HG03045 (cell line): ENCODE measurements at regions not wholly inside any gene's neighbourhood (a gene's known extent, or its start where the extent isn't known, plus 50 kb on each side); places are given as distances from the start of the nearest gene placed in this dataset.
"Not testable (repeated sequence)": the region's sequence is repeated elsewhere in the genome, so short reads cannot be mapped to it uniquely, and the experiment has no call there.

ENCODE experiments used
- ATAC-seq: cut with Tn5 transposase; IDR thresholded peaks from one replicate; pipeline ENCODE4 v1.9.1; 2021; ENCODE audit warnings: mild to moderate bottlenecking, moderate library complexity; ENCODE audit not compliant: unreplicated experiment

DNA sequence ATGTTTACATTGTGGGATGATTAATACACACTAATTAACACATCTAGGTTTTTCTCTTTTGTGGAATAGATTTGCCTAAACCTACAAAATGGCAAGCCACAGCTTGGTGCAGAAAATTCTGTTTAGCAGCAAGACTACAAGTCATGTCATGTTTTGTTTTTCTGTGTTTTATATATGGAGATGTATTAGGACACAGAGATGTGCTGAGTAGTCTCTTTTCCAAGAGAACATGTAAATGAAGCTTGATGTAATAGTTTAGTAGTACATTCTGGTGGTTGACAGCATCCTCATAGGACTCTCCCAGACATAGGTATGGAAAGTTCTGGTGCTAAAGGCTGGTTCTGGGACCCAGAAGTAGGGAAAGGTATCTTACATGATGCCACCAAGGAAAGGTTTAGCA lies 1345.4 kb downstream of the CDH11 start:
- no peak for ATAC-seq

DNA sequence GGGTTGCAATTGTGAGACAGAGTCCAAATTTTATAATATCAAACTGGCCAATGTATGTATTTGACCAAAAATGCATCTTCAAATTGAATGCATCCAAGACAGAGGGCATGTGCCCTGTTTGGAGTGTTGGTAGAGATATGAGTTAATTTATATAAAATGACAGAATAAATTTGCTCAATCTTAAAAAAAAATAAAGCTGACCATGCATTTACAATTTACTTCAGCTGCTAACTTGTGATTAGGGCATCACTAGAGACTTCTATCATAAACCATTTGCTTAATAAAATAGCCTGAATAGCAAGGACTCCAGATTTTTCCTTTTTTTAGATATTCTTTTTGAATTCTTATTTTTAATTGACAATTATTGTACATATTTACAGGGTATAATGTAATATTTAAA lies 1345.8 kb downstream of the CDH11 start:
- ATAC-seq = no peak

DNA sequence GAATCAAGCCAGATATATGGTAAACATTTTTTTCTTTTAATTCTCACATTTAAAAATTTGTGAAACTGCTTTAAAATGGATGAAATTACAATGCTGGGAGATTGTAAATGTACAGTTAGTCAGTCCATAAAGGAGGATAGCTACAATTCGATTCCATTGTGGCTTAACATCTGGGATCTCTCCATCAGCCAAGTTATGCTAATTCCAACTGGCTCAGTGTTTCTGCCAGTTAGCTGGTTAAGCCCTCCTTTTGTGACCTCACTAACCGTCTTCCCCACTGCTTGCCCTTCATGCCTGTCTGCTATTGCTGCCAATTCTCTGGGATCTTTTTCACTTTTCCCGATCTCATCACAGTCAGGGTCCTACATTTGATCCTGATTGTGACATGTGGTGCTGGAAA lies 1347.6 kb downstream of the CDH11 start:
- ATAC-seq = no peak

DNA sequence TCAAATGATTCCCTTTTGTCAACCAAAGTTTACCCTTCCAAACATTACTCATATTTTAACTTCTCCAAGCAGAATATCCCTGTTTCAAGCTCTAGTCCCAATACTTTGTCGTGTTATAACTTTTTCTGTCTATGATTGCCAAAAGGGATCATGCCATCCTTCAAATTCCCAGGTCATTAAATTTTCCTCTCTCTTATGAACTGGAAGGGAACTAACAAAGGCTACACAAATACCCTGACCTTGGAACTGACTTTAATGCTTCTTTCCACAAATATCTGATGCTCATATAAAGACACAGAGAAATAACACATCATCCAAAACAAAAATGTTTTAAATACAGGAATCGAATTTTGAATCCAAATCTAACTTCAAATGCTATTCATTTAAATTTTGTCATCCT lies 1352.7 kb downstream of the CDH11 start:
- no peak for ATAC-seq

DNA sequence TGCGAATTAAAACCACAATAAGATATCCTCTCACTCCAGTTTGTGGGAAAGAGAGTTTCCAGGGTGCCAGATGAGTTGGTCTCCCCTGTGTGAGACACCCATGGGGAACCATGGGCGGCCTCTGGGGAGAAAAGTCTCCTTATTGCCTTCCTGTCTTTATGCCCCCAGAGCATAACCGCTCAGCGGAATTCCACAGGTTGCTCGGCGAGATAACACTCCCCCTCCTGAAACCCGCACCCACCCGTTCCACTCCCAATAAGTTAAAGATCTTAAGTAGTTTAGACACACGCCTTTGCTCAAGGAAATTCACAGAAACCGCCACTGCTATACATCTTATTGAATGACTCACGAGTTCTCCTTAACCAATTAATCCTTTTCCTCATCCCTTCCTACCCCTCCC lies 1361.6 kb downstream of the CDH11 start:
- ATAC-seq = not testable (repeated sequence)

DNA sequence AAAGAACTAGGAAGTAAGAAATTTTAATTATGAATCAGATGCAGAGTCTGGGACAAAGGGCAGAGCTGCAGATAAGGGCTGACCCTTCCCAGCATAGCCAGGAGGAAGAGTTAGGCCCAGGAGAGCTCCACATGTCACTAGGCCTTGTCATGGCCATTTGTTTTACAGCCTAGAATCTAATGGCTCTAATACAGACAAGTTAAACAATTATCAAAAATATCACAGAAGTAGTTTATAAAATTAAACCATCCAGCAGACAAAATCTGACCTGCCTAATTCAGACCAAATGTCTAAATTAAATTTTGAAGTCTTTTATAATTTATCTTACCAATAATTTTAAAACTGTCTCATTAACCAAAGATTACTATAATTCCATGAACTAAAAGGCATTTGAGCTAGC lies 1369.5 kb downstream of the CDH11 start:
- no peak for ATAC-seq

DNA sequence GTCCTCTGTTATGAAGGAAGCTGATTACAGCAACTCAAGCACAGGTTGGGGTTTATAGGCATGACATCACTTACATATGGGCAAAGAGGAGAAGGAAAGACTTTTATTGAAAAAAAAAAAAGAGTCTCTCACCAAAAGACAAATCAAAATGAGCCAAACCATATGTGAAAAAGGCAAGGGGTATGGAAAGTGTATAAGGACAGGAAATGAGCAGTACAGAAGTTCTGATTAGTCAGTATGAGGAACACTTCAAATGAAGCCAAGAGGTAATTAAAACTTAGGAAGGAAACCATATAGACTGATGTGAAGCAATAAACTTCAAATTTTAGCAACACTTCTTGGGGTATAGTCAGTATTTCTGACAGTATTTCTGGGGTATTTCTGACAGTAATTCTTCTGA lies 1372.6 kb downstream of the CDH11 start:
- ATAC-seq = no peak

DNA sequence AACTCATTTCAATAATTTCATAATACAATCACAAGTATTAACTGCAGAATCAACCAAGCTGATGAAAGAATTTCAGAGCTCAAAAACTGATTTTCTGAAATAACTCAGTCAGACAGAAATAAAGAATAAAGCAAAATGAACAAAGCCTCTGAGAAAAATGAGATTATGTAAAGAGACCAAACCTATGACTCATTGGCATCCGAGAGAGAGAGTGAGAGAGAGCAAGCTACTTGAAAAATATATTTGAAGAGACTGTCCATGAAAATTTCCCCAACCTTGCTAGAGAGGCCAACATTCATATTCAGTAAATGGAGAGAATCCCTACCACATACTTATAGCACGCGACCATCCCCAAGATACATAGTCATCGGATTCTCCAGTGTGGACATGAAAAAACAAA lies 1376.4 kb downstream of the CDH11 start:
- no peak for ATAC-seq

DNA sequence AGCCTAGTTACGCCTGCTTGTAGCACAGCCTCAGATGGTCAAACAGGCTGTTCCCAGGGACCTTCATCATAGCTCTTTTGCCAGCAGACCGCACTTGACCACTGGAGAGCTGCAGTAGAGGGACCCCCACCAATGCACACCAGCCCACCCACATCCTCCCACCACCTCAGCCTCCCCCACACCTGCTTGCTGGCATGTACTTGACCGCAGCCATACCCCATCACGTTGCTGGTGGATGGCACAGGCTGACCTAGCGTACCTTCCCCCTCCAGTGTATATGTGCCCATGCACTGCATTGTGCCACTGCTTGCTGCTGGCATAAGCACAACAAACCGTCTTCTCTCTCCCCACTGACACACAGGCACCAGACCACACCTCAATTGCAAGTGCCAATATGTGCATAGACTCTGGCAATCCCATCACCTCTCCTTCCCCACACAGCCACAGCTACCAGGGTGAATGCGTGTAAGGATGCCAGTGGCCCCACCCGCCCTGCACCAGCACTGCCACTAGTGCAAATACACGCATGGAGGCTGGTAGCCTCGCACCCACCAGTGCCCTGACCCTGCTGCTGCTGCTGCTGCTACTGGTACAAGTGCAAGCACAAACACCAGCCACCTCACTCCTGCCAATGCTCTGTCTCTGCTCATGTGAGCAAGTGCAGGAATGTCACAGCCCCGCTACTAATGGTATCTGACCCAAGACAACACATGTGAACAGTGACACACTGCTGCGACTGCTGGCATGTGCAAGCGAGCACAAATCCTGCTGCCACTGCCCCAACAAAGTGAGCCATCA lies 1377.6 kb downstream of the CDH11 start:
- ATAC-seq = no peak

DNA sequence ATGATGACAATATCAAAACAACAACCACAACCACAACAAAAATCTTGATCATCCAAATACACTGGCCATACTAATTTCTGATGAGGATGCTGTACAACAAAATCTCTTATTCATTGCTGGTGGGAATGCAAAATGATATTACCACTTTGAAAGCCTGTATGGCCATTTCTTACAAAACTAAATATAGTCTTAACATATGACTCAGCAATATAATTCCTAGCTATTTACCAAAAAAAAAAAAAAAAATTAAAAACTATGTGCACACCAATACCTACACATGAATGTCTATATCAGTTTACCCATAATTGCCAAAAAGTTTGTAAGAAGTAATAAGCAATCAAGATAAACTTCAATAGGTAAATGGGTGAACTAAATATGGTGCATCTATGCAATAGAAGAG lies 1379.7 kb downstream of the CDH11 start:
- no peak for ATAC-seq

DNA sequence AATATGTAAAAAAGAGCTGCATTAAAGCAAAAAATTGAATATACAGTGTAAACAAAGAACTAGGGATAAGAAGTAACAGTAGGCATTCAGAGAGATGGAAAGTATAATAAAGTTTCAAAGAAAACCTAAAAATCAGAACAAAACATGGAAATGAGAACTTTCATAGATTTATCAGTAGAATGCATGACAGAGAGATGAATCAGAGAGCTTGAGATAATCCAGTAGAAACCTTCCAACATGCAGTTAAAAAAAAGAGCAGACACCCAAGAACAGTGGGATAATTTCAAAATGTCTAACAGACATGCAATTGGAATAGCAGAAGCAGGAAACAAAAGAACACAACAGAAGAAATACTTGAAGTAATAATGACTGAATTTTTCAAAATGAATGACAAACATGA lies 1384.2 kb downstream of the CDH11 start:
- no peak for ATAC-seq

DNA sequence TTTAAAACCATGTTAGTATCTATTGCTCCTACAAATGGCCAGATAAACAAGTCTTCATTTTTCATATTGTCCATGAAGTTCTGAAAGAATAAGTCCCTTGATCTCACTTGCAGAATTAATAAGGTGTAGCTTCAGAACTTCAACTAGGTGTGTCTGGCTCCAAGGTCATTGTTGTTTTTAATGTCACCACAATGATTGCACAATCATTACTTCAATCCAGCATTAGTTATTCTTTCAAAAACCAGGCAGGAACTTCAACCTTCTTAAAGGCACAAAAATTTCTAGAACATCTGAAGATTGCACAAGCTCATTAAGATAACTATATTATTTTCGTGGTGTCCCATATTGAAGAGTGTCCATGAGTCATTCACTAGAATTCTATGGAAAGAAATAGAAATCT lies 1386.4 kb downstream of the CDH11 start:
- no peak for ATAC-seq

DNA sequence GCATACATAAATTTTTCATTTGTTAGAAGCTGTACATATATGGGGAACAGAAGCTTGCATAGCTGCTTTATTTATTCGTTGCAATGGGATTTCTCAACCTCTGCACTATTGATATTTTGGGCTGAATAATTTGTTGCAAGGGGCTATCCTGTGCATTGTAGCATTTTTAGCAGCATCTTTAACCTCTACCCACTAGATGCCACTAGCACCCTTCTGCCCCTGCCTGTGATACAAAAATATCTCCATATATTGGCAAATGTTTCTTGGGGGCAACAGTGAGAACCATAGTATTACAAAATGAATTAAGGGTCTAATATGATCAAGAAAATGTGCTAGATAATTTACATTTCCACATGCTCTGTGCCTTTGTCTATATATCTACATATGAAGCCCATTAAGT lies 1401.0 kb downstream of the CDH11 start:
- ATAC-seq = no peak

DNA sequence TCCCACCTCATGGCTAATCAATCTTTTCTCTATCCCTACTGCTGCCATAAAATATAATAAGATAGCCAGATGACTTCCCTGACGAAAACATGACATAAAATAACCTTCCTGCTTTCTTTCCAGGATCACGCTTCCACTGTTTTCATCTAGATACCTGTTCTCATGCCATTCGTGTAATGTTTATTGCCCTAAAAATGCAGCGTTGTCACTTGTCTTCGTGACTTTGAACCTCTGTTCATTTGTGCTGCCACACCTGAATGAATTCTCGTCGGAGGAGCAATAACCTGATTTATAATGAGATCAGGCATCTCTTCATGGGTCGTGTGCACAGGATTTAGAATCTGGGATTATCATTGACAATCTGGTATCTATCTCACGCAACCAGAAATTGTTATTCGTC lies 1401.9 kb downstream of the CDH11 start:
- ATAC-seq = no peak

DNA sequence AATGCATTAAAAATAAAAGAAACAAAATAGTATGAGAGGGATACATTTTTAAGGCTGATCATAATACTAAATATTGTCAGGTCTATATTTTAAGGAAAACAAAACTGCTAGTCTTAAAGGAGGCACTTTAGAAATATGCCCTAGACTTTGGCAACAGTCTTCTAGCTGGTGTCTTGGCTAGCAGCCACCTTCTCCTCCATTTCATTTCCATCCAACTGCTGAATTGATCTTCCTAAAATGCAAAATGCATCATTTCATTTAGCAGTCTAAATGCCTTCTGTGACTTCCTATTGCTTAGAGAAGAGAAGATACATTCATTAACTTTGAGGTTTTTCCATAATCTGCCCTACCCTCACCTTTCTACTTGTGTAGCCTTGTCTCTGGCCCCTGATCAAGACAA lies 1404.1 kb downstream of the CDH11 start:
- ATAC-seq = no peak

DNA sequence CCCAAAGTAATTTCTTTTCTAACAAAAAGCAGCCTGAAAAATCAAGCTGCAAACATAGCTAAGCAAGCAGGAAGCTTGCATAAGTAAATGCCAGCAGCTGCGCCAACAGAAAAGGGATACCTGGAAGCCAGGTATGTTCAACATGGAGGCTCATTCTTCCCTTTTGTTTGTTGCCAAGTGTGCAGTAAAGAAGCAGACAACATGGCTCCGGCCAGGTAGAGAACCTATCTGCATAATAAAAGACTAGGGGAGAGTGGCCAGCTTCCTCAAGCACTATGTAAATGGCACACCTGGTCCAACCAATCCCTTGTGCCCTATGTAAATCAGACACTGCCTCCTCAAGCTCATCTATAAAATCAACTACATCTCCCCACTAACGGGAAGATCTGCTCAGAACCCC lies 1407.0 kb downstream of the CDH11 start:
- ATAC-seq = no peak

DNA sequence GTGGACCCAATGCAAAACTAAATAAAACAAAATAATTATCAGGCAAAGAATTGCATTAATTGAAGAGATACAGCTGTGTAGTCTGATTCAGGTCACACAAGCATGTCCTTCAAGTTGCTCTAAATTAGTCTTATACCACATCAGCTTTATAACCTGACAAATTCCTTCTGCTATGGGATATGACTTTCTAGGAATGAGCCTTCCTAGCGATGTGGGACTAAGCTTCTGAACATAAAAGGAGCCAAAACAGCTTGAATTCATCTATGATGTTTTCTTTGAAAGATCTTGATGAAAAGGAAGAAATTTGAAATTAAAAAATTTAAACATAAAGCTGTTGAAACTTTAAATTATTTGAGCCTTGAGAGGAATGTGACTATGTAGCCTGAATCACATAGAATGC lies 1409.1 kb downstream of the CDH11 start:
- no peak for ATAC-seq

DNA sequence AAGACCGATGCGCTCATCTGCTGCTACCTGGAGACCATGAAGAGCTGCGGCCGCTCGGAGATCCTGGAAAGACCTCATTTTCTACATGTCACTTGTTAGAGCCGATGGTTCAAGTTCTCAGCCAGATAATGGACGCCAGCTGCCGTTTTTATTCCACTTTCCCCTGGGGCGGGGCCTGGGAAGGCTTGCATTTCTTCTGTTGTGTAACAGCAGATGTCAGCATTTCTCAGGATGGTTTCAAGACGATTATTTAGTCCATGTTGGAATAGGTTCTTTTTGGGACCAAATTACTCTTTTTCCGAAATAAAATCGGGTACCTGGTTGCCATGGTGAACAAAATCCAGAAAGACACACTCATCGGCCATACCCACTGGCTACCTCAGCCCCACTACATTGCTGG lies 1418.3 kb downstream of the CDH11 start:
- no peak for ATAC-seq

DNA sequence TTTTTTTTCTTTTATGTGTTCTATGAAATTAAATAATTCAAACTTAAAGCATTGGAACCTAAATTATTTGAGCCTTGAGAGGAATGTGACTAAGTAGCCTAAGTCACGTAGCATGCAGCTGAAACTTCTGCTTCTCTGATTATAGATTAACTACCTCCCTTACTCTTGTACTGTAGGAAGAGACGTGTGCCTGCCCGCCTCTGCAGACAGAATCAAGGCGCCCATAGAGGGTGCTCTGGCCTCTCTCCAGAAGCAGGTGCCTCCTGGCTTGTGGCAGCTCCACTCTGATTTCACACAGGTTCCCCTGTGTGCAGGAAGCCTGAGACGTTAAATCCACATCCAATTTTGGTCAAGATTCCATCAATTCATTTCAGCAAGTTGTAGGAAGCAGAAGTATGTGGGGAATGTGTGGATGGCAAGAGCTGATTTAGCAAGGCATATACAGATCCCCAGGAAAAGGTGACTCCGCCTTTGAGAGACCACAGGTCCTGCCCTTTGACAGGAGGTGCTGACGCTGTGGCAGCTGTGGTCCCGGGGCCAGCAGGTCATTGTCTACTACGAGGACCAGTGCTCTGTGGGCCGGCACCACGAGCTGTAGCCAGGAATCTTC lies 1418.8 kb downstream of the CDH11 start:
- no peak for ATAC-seq

DNA sequence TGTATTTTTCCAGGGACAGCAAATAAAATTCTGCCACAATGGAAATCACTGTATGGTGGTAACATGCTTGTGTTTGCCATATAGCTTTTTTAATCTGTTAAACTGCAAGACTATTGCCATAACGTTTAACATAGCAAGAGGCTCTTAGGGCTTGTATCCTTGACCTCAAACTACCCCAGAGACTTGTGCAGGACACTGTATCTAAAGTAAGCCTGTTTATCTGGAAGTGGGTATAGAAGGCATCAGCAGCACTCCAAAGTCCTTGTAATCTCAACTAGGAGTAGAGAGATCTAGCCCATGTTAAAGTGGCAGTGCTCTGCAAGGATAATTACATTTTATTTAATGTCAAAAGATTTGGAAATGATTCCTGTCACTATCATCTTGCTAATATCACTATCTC lies 1424.1 kb downstream of the CDH11 start:
- no peak for ATAC-seq

DNA sequence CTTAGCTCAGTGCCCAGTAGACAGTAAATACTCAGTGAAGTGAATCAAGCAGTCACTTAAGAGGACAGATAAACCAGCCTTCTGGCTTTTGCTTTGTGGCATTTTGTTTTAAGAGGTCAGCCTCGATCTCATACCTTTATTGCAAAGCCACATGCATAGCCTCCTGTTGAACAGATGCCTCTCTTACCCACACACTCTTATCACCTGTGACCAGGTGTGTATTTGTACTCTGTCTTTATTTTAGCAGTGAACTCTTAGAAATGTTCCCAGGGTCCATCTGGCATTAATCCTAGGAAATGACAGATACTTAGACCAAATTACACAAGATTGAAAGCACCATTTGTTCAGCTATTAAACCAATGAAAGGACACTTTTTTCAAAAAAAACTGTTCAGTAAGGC lies 1426.5 kb downstream of the CDH11 start:
- no peak for ATAC-seq

DNA sequence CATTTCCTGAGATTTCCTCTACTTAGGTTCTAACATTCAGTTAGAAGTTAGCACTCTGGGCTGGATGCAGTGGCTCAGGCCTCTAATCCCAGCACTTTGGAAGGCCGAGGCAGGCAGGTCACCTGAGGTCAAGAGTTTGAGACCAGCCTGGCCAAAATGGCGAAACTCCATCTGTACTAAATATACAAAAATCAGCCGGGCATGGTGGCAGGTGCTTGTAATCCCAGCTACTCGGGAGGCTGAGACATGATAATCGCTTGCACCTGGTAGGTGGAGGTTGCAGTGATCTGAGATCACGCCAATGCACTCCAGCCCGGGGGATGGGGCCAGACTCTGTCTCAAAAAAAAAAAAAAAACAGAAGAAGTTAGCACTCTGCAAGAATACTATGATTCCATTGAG lies 1430.9 kb downstream of the CDH11 start:
- no peak for ATAC-seq

DNA sequence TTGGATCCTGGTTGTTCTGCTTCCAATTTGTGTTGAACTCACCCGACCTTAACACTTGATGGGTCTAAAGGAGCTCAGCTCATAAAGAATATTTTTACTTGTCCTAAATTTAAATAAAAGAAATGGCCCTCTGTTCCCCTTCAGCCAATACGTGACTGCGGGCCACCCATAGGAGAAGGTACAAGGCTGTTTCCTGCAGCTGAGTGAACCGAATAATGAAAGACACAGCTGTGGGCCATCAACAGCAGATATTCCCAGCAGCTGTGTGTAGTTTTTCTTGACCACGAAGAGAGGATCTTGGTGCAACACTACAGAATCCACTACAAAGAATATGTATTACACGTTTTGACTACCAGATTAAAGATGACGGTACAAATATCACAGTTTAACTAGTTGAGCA lies 1431.6 kb downstream of the CDH11 start:
- no peak for ATAC-seq
